MM.1S (cell line): ENCODE measurements at regions not wholly inside any gene's neighbourhood (a gene's known extent, or its start where the extent isn't known, plus 50 kb on each side); places are given as distances from the start of the nearest gene placed in this dataset.
"Not testable (repeated sequence)": the region's sequence is repeated elsewhere in the genome, so short reads cannot be mapped to it uniquely, and the experiment has no call there.

Source experiments
- DNase-seq: peaks from one replicate; pipeline ENCODE4 v3.0.0-alpha.2; 2015
- H2AFZ ChIP-seq: fragments of 300-600 bp; sonication (generic); 2 replicates; pipeline ENCODE4 v1.6.0; 2016; ENCODE audit warnings: antibody characterized with exemption, low read length
- H3F3A ChIP-seq: fragments of 300-600 bp; sonication (generic); 2 replicates; pipeline ENCODE4 v1.6.1; 2016; ENCODE audit warnings: mild to moderate bottlenecking, antibody characterized with exemption, low read length, moderate library complexity, mixed read lengths; ENCODE audit not compliant: insufficient read depth
- H3K27ac ChIP-seq: fragments of 300-600 bp; sonication (generic); 2 replicates; pipeline ENCODE4 v1.5.1; 2016; ENCODE audit warnings: mild to moderate bottlenecking, low read length
- H3K27me3 ChIP-seq: fragments of 300-600 bp; sonication (generic); replicated peaks from 2 replicates; pipeline ENCODE4 v1.6.0; 2016; ENCODE audit warnings: low read length; ENCODE audit not compliant: insufficient read depth
- H3K36me3 ChIP-seq: fragments of 300-600 bp; sonication (generic); replicated peaks from 2 replicates; pipeline ENCODE4 v1.6.1; 2016; ENCODE audit warnings: mild to moderate bottlenecking, low read length, mixed read lengths; ENCODE audit not compliant: insufficient read depth
- H3K4me1 ChIP-seq: fragments of 300-600 bp; sonication (generic); 2 replicates; pipeline ENCODE4 v1.6.1; 2016; ENCODE audit warnings: low read length, mixed read lengths
- H3K4me2 ChIP-seq: fragments of 300-600 bp; sonication (generic); 2 replicates; pipeline ENCODE4 v1.6.0; 2016; ENCODE audit warnings: low read depth, low read length
- H3K4me3 ChIP-seq: fragments of 300-600 bp; sonication (generic); 2 replicates; pipeline ENCODE4 v1.5.1; 2016; ENCODE audit warnings: low read length, mixed read lengths
- H3K79me2 ChIP-seq: fragments of 300-600 bp; sonication (generic); 2 replicates; pipeline ENCODE4 v1.6.1; 2016; ENCODE audit warnings: mixed run types, low read length, mixed read lengths
- H3K9ac ChIP-seq: fragments of 300-600 bp; sonication (generic); 2 replicates; pipeline ENCODE4 v1.6.1; 2016; ENCODE audit warnings: low read length, mixed read lengths
- H3K9me2 ChIP-seq: fragments of 300-600 bp; sonication (generic); replicated peaks from 2 replicates; pipeline ENCODE4 v1.6.1; 2016; ENCODE audit warnings: mild to moderate bottlenecking, low read length, mixed read lengths; ENCODE audit not compliant: insufficient read depth
- H3K9me3 ChIP-seq: fragments of 300-600 bp; sonication (generic); replicated peaks from 2 replicates; pipeline ENCODE4 v1.6.1; 2016; ENCODE audit warnings: mild to moderate bottlenecking, low read length, mixed read lengths; ENCODE audit not compliant: insufficient read depth
- H4K20me1 ChIP-seq: fragments of 300-600 bp; sonication (generic); 2 replicates; pipeline ENCODE4 v1.6.1; 2016; ENCODE audit warnings: mild to moderate bottlenecking, low read length, moderate library complexity, mixed read lengths; ENCODE audit not compliant: insufficient read depth
- CTCF ChIP-seq: fragments of 300-600 bp; sonication (generic); IDR thresholded peaks from 2 replicates; pipeline ENCODE4 v1.5.1; 2016; ENCODE audit warnings: antibody characterized with exemption, low read length, mixed read lengths
- EZH2 ChIP-seq: fragments of 300-600 bp; sonication (generic); optimal IDR thresholded peaks from 2 replicates; pipeline ENCODE3; 2017; ENCODE audit warnings: low read depth, mild to moderate bottlenecking, antibody characterized with exemption, low read length, mixed read lengths
- EZH2phosphoT487 ChIP-seq: fragments of 300-600 bp; sonication (generic); IDR thresholded peaks from 2 replicates; pipeline ENCODE4 v1.6.1; 2018; ENCODE audit warnings: antibody characterized with exemption, low read length

GRCh38 chr1:157370698-157371097, 181.6 kb downstream of the FCRL5 start:
- no peaks in the 10 kb centered on the region for H3K79me2 ChIP-seq
- no peaks in the 10 kb centered on the region for H3K27me3 ChIP-seq
- H3K9ac ChIP-seq: no peak overlapping the region
- peak overlapping the region; percentile 38; the same call in 1 of the 2 replicates for H3K27ac ChIP-seq
- peak overlapping the region; percentile 31 for H3K4me2 ChIP-seq
- peaks cover 10% of the 10 kb centered on the region for H3F3A ChIP-seq
- no peak overlapping the region for H3K4me3 ChIP-seq
- TF ChIP-seq CTCF: 0 out of 2 replicates have a peak, but pooled peaks have one; percentile 17
- no peak for TF ChIP-seq EZH2
- H4K20me1 ChIP-seq: no peaks in the 10 kb centered on the region
- no peaks in the 10 kb centered on the region for H3K9me2 ChIP-seq
- DNase-seq: peak; percentile 94
- H3K9me3 ChIP-seq: no peaks in the 10 kb centered on the region
- no peaks in the 10 kb centered on the region for H3K36me3 ChIP-seq
- H3K4me1 ChIP-seq: peaks cover 49% of the 10 kb centered on the region
- no peak overlapping the region for H2AFZ ChIP-seq

- no peaks in the 10 kb centered on the region for H3K9me2 ChIP-seq
- H3F3A ChIP-seq: peaks cover 10% of the 10 kb centered on the region
- H3K4me2 ChIP-seq: peak overlapping the region; percentile 31
- H3K4me3 ChIP-seq: no peak overlapping the region
- H3K4me1 ChIP-seq: peaks cover 49% of the 10 kb centered on the region
- H3K27ac ChIP-seq: peak overlapping the region; percentile 38; the same call in 1 of the 2 replicates
- no peaks in the 10 kb centered on the region for H3K27me3 ChIP-seq
- no peaks in the 10 kb centered on the region for H4K20me1 ChIP-seq
- TF ChIP-seq EZH2 (no peak), CTCF (peak; percentile 98)
- DNase-seq: peak; percentile 88
- peak overlapping the region; percentile 1; the same call in 1 of the 2 replicates for H2AFZ ChIP-seq
- no peak overlapping the region for H3K9ac ChIP-seq
- no peaks in the 10 kb centered on the region for H3K36me3 ChIP-seq
- no peaks in the 10 kb centered on the region for H3K79me2 ChIP-seq
- no peaks in the 10 kb centered on the region for H3K9me3 ChIP-seq
Measured at GRCh38 chr1:157369808-157370521, 182.3 kb downstream of the FCRL5 start.

- not testable (repeated sequence) for H4K20me1 ChIP-seq
Measured at GRCh38 chr1:157368941-157369340, 183.4 kb downstream of the FCRL5 start.

GRCh38 chr1:157368363-157368762, 184.0 kb downstream of the FCRL5 start:
- Histone ChIP-seq H3K27ac (no peak overlapping the region), H4K20me1 (no peaks in the 10 kb centered on the region), H3K79me2 (no peaks in the 10 kb centered on the region), H3K36me3 (no peaks in the 10 kb centered on the region), H3K4me2 (no peak overlapping the region), H3K9ac (no peak overlapping the region), H3K9me3 (no peaks in the 10 kb centered on the region), H2AFZ (no peak overlapping the region), H3K9me2 (no peaks in the 10 kb centered on the region), H3F3A (peaks cover 23% of the 10 kb centered on the region), H3K4me1 (peaks cover 62% of the 10 kb centered on the region), H3K4me3 (no peak overlapping the region), H3K27me3 (no peaks in the 10 kb centered on the region)
- TF ChIP-seq EZH2phosphoT487 (no peak), CTCF (no peak)
- no peak for DNase-seq

More at GRCh38 chr1:157368941-157369340, 183.4 kb downstream of the FCRL5 start:
- H3K9me3 ChIP-seq, H3K9me2 ChIP-seq, DNase-seq, H3K4me2 ChIP-seq, H3K27ac ChIP-seq, H3K27me3 ChIP-seq, H3K9ac ChIP-seq, H3K4me3 ChIP-seq, H2AFZ ChIP-seq, H3K36me3 ChIP-seq, H3K79me2 ChIP-seq: not testable (repeated sequence)
- Histone ChIP-seq H3K4me1 (peaks cover 57% of the 10 kb centered on the region), H3F3A (peaks cover 17% of the 10 kb centered on the region)
